ENCODE measurements at regions not wholly inside any gene's neighbourhood (a gene's known extent, or its start where the extent isn't known, plus 50 kb on each side); places are given as distances from the start of the nearest gene placed in this dataset.

GRCh38 chr18:55166260-55166598 is 207.0 kb upstream of the CCDC68 start:
- ATAC-seq = no peak

GRCh38 chr18:55163550-55163949 is 204.3 kb upstream of the CCDC68 start:
- no peak for ATAC-seq

GRCh38 chr18:55161916-55162315 is 202.7 kb upstream of the CCDC68 start:
- ATAC-seq = no peak

GRCh38 chr18:55159027-55159426 is 199.8 kb upstream of the CCDC68 start:
- no peak for ATAC-seq

GRCh38 chr18:55158570-55158969 is 199.3 kb upstream of the CCDC68 start:
- ATAC-seq = no peak

GRCh38 chr18:55153346-55153745 is 194.1 kb upstream of the CCDC68 start:
- no peak for ATAC-seq

GRCh38 chr18:55152801-55153200 is 193.5 kb upstream of the CCDC68 start:
- ATAC-seq = no peak

GRCh38 chr18:55149994-55150393 is 190.7 kb upstream of the CCDC68 start:
- no peak for ATAC-seq

- ATAC-seq = no peak
These were observed 188.5 kb upstream of the CCDC68 start for GRCh38 chr18:55147791-55148190.

GRCh38 chr18:55144193-55144930 is 185.1 kb upstream of the CCDC68 start:
- ATAC-seq = no peak

GRCh38 chr18:55142410-55142809 is 183.1 kb upstream of the CCDC68 start:
- ATAC-seq = no peak

GRCh38 chr18:55141318-55141717 is 182.1 kb upstream of the CCDC68 start:
- ATAC-seq = no peak

GRCh38 chr18:55139836-55140235 is 180.6 kb upstream of the CCDC68 start:
- ATAC-seq = no peak

- no peak for ATAC-seq
These were observed 180.0 kb upstream of the CCDC68 start for GRCh38 chr18:55139307-55139706.

- ATAC-seq = no peak
These were observed 179.1 kb upstream of the CCDC68 start for GRCh38 chr18:55138401-55138800.

GRCh38 chr18:55137602-55138001 is 178.3 kb upstream of the CCDC68 start:
- ATAC-seq = no peak

- ATAC-seq = no peak
These were observed 177.6 kb upstream of the CCDC68 start for GRCh38 chr18:55136864-55137263.

GRCh38 chr18:55136258-55136657 is 177.0 kb upstream of the CCDC68 start:
- ATAC-seq = no peak

GRCh38 chr18:55133378-55133777 is 174.1 kb upstream of the CCDC68 start:
- no peak for ATAC-seq

- no peak for ATAC-seq
These were observed 169.2 kb upstream of the CCDC68 start for GRCh38 chr18:55128437-55128836.

GRCh38 chr18:55124078-55124763 is 165.0 kb upstream of the CCDC68 start:
- no peak for ATAC-seq

GRCh38 chr18:55123361-55123760 is 164.1 kb upstream of the CCDC68 start:
- no peak for ATAC-seq

GRCh38 chr18:55121397-55122170 is 162.3 kb upstream of the CCDC68 start:
- ATAC-seq = no peak

- no peak for ATAC-seq
These were observed 161.6 kb upstream of the CCDC68 start for GRCh38 chr18:55120896-55121295.

Measured in activated CD4-positive, CD25-positive, alpha-beta regulatory T cell treated with anti-CD3 and anti-CD28 coated beads, Interleukin-2, amount 50 U/mL, for 24 hours (primary cell).